WTC11 (cell line): ENCODE measurements at regions not wholly inside any gene's neighbourhood (a gene's known extent, or its start where the extent isn't known, plus 50 kb on each side); places are given as distances from the start of the nearest gene placed in this dataset.

Source experiments
- ATAC-seq: fragments of 200-7000 bp; cut with Tn5 transposase; 2 replicates; pipeline ENCODE4 v1.10.0; 2021; ENCODE audit warnings: mild to moderate bottlenecking, moderate library complexity
- CTCF ChIA-PET: fragments of 300-600 bp; sonication (Branson Sonifier 250); formaldehyde crosslinking; loops from one replicate; lab custom pipeline; 2021; ENCODE audit warnings: antibody characterized with exemption; lab: Charles Lee
- POLR2A ChIA-PET: fragments of 350-600 bp; sonication (Branson Sonifier 250); formaldehyde crosslinking; loops from one replicate; lab custom pipeline; 2021; ENCODE audit warnings: antibody characterized with exemption; lab: Charles Lee
- DNase-seq: peaks from one replicate; pipeline ENCODE4 v3.0.0; 2021; ENCODE audit warnings: low spot score
- H3K27ac Mint-ChIP-seq: 2 replicates; pipeline ENCODE4 v1.8.0; 2021; ENCODE audit warnings: mixed read lengths
- H3K27me3 Mint-ChIP-seq: 2 replicates; pipeline ENCODE4 v1.8.0; 2021; ENCODE audit warnings: low read depth, mild to moderate bottlenecking, moderate library complexity, mixed read lengths
- H3K36me3 Mint-ChIP-seq: 2 replicates; pipeline ENCODE4 v1.8.0; 2021; ENCODE audit warnings: mixed read lengths
- H3K4me1 Mint-ChIP-seq: 2 replicates; pipeline ENCODE4 v1.8.0; 2022; ENCODE audit warnings: mixed read lengths
- H3K4me3 Mint-ChIP-seq: 2 replicates; pipeline ENCODE4 v1.8.0; 2021; ENCODE audit warnings: mild to moderate bottlenecking, moderate library complexity, mixed read lengths
- H3K9me3 Mint-ChIP-seq: 2 replicates; pipeline ENCODE4 v1.8.0; 2021; ENCODE audit warnings: mixed read lengths
- CDX4 ChIP-seq: fragments of 250-450 bp; sonication (Bioruptor Pico); IDR thresholded peaks from 2 replicates; pipeline ENCODE4 v1.9.0; 2021; ENCODE audit warnings: moderate library complexity, mild to moderate bottlenecking, inconsistent platforms, borderline replicate concordance
- CREM ChIP-seq: sonication (generic); formaldehyde crosslinking; IDR thresholded peaks from 2 replicates; pipeline ENCODE4 v1.8.1; 2022; ENCODE audit warnings: mild to moderate bottlenecking, missing genetic modification reagents, moderate library complexity
- E2F1 ChIP-seq: sonication (generic); formaldehyde crosslinking; IDR thresholded peaks from 2 replicates; pipeline ENCODE4 v1.8.0; 2022; ENCODE audit warnings: mild to moderate bottlenecking, missing genetic modification reagents
- ELF4 ChIP-seq: sonication (generic); formaldehyde crosslinking; IDR thresholded peaks from 2 replicates; pipeline ENCODE4 v1.8.1; 2022; ENCODE audit warnings: low read depth, mild to moderate bottlenecking, moderate library complexity, missing genetic modification reagents
- ESRRA ChIP-seq: sonication (generic); formaldehyde crosslinking; IDR thresholded peaks from 2 replicates; pipeline ENCODE4 v1.8.1; 2022; ENCODE audit warnings: mild to moderate bottlenecking, missing genetic modification reagents, borderline replicate concordance
- HMGA2 ChIP-seq: fragments of 250-450 bp; sonication (Bioruptor Pico); IDR thresholded peaks from 2 replicates; pipeline ENCODE4 v1.4.0; 2021; ENCODE audit warnings: mild to moderate bottlenecking, moderate library complexity
- IRF2 ChIP-seq: sonication (generic); formaldehyde crosslinking; IDR thresholded peaks from 2 replicates; pipeline ENCODE4 v1.8.0; 2022; ENCODE audit warnings: low read depth, missing genetic modification reagents, borderline replicate concordance
- MAX ChIP-seq: sonication (generic); formaldehyde crosslinking; IDR thresholded peaks from 2 replicates; pipeline ENCODE4 v1.8.0; 2022; ENCODE audit warnings: mild to moderate bottlenecking, missing genetic modification reagents
- MYBL2 ChIP-seq: sonication (generic); formaldehyde crosslinking; IDR thresholded peaks from 2 replicates; pipeline ENCODE4 v1.8.1; 2023; ENCODE audit warnings: mild to moderate bottlenecking, moderate library complexity, missing genetic modification reagents
- NFE2L1 ChIP-seq: sonication (generic); formaldehyde crosslinking; IDR thresholded peaks from 2 replicates; pipeline ENCODE4 v1.8.1; 2023; ENCODE audit warnings: missing genetic modification reagents
- NR1H2 ChIP-seq: sonication (generic); formaldehyde crosslinking; IDR thresholded peaks from 2 replicates; pipeline ENCODE4 v1.9.0; 2021; ENCODE audit warnings: mild to moderate bottlenecking, moderate library complexity, missing genetic modification reagents
- NR2C2 ChIP-seq: sonication (generic); formaldehyde crosslinking; IDR thresholded peaks from 2 replicates; pipeline ENCODE4 v1.8.0; 2022; ENCODE audit warnings: mild to moderate bottlenecking, missing genetic modification reagents
- NR3C1 ChIP-seq: sonication (generic); formaldehyde crosslinking; conservative IDR thresholded peaks from 2 replicates; pipeline ENCODE4 v1.8.1; 2023; ENCODE audit warnings: low read depth, mild to moderate bottlenecking, missing genetic modification reagents
- PRRX2 ChIP-seq: fragments of 250-450 bp; sonication (Bioruptor Pico); IDR thresholded peaks from 2 replicates; pipeline ENCODE4 v1.8.0; 2021; ENCODE audit warnings: mild to moderate bottlenecking
- SMAD4 ChIP-seq: sonication (generic); formaldehyde crosslinking; IDR thresholded peaks from 2 replicates; pipeline ENCODE4 v1.8.0; 2022; ENCODE audit warnings: mild to moderate bottlenecking, missing genetic modification reagents
- SP1 ChIP-seq: sonication (generic); formaldehyde crosslinking; conservative IDR thresholded peaks from 2 replicates; pipeline ENCODE4 v1.8.1; 2022; ENCODE audit warnings: missing genetic modification reagents
- TCF7 ChIP-seq: sonication (generic); formaldehyde crosslinking; IDR thresholded peaks from 2 replicates; pipeline ENCODE4 v1.8.0; 2022; ENCODE audit warnings: mild to moderate bottlenecking, low read depth, missing genetic modification reagents, moderate library complexity
- TEAD1 ChIP-seq: sonication (generic); formaldehyde crosslinking; IDR thresholded peaks from 2 replicates; pipeline ENCODE4 v1.8.0; 2022; ENCODE audit warnings: mild to moderate bottlenecking, missing genetic modification reagents
- USF2 ChIP-seq: sonication (generic); formaldehyde crosslinking; IDR thresholded peaks from 2 replicates; pipeline ENCODE4 v1.8.1; 2023; ENCODE audit warnings: mild to moderate bottlenecking, missing genetic modification reagents, moderate library complexity
- ZBTB21 ChIP-seq: sonication (generic); formaldehyde crosslinking; IDR thresholded peaks from 2 replicates; pipeline ENCODE4 v1.8.1; 2023; ENCODE audit warnings: mild to moderate bottlenecking, missing genetic modification reagents, borderline replicate concordance
- ZNF396 ChIP-seq: fragments of 250-450 bp; sonication (Bioruptor Pico); IDR thresholded peaks from 2 replicates; pipeline ENCODE4 v1.8.0; 2021; ENCODE audit warnings: mild to moderate bottlenecking, moderate library complexity, borderline replicate concordance
- ZNF416 ChIP-seq: fragments of 250-450 bp; sonication (Bioruptor Pico); IDR thresholded peaks from 2 replicates; pipeline ENCODE4 v1.9.0; 2021; ENCODE audit warnings: mild to moderate bottlenecking, inconsistent platforms
- ZNF671 ChIP-seq: fragments of 250-450 bp; sonication (Bioruptor Pico); IDR thresholded peaks from 2 replicates; pipeline ENCODE4 v1.8.0; 2021; ENCODE audit warnings: mild to moderate bottlenecking
- TF ChIP-seq, protein P1 (sequence below): sonication (generic); formaldehyde crosslinking; IDR thresholded peaks from 2 replicates; pipeline ENCODE4 v1.8.1; 2022; ENCODE audit warnings: mild to moderate bottlenecking, moderate library complexity, missing genetic modification reagents
- TF ChIP-seq, protein P2 (sequence below): sonication (generic); formaldehyde crosslinking; IDR thresholded peaks from 2 replicates; pipeline ENCODE4 v1.8.1; 2023; ENCODE audit warnings: mild to moderate bottlenecking, missing genetic modification reagents, moderate library complexity
- TF ChIP-seq, protein P3 (sequence below): sonication (generic); formaldehyde crosslinking; IDR thresholded peaks from 2 replicates; pipeline ENCODE4 v1.8.0; 2023; ENCODE audit warnings: missing genetic modification reagents

DNA sequence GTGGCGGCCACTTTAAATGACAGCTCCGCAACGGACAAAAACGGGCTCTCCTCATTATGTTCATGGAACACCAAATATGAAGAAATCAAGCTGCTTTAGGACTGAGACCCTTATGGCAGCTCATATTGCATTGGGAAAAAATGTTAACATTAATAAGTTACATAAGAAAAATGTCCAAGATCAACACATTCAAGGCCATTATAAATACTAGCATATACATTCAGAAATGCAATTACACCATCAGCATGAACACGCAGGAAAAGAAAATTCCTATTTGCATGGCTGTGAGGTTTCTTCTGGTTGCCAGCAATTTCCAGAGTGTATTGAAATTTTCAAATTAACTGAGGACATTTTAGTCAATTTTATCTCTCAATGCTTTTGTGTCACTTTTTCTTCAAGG is 374.1 kb upstream of the NRP1 start:
- no peaks in the 10 kb centered on the region for H3K27me3 Mint-ChIP-seq
- H3K36me3 Mint-ChIP-seq = no peaks in the 10 kb centered on the region
- ChIA-PET CTCF (no interaction called here), POLR2A (no interaction called here)
- no peak for TF ChIP-seq CREM (CRISPR knock-in tag)
- TF ChIP-seq PRRX2 (CRISPR knock-in tag) = no peak
- TF ChIP-seq, protein P1, sequence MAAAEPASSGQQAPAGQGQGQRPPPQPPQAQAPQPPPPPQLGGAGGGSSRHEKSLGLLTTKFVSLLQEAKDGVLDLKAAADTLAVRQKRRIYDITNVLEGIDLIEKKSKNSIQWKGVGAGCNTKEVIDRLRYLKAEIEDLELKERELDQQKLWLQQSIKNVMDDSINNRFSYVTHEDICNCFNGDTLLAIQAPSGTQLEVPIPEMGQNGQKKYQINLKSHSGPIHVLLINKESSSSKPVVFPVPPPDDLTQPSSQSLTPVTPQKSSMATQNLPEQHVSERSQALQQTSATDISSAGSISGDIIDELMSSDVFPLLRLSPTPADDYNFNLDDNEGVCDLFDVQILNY (CRISPR knock-in tag) = no peak
- TF ChIP-seq TCF7 (CRISPR knock-in tag) = no peak
- TF ChIP-seq, protein P2, sequence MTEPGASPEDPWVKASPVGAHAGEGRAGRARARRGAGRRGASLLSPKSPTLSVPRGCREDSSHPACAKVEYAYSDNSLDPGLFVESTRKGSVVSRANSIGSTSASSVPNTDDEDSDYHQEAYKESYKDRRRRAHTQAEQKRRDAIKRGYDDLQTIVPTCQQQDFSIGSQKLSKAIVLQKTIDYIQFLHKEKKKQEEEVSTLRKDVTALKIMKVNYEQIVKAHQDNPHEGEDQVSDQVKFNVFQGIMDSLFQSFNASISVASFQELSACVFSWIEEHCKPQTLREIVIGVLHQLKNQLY (CRISPR knock-in tag) = no peak
- no peak for TF ChIP-seq SMAD4 (CRISPR knock-in tag)
- DNase-seq = no peak
- no peak for ATAC-seq
- no peak overlapping the region for H3K4me3 Mint-ChIP-seq
- peaks cover 31% of the 10 kb centered on the region for H3K4me1 Mint-ChIP-seq
- peaks cover 6% of the 10 kb centered on the region for H3K9me3 Mint-ChIP-seq
- no peak overlapping the region for H3K27ac Mint-ChIP-seq

DNA sequence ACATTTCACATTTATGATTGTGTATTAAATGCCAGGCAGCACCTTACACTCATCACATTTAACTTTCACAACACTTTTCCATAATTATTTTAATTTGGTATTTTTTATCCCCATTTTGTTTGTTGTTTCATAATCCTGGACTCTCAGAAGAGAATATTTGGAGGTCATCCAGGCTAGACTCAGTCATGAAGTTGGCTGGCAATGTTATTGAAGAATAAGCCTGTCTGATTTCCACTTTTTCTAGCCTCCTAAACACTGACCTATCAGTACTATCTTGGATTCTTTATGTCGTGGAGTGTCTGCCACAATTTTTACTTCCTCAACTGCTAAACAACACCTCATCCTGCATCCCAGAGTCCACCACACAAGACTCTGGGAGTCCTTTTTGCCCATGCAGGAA is 372.3 kb upstream of the NRP1 start:
- POLR2A ChIA-PET = no interaction called here
- peaks cover 6% of the 10 kb centered on the region for H3K9me3 Mint-ChIP-seq
- ATAC-seq = no peak
- no peak overlapping the region for H3K27ac Mint-ChIP-seq
- H3K4me3 Mint-ChIP-seq = no peak overlapping the region
- peaks cover 4% of the 10 kb centered on the region; the same call in 1 of the 2 replicates for H3K27me3 Mint-ChIP-seq
- DNase-seq = no peak
- H3K4me1 Mint-ChIP-seq = peaks cover 35% of the 10 kb centered on the region
- H3K36me3 Mint-ChIP-seq = no peaks in the 10 kb centered on the region
- CTCF ChIA-PET = no interaction called here
- no peak for TF ChIP-seq NR2C2
- no peak for TF ChIP-seq CDX4 (CRISPR knock-in tag)
- TF ChIP-seq E2F1 (CRISPR knock-in tag) = no peak
- no peak for TF ChIP-seq ZNF416 (CRISPR knock-in tag)
- no peak for TF ChIP-seq ZBTB21 (CRISPR knock-in tag)
- no peak for TF ChIP-seq SP1 (CRISPR knock-in tag)
- TF ChIP-seq ESRRA = no peak
- no peak for TF ChIP-seq HMGA2 (CRISPR knock-in tag)
- no peak for TF ChIP-seq USF2 (CRISPR knock-in tag)
- TF ChIP-seq ELF4 (CRISPR knock-in tag) = no peak
- no peak for TF ChIP-seq ZNF671
- TF ChIP-seq MYBL2 (CRISPR knock-in tag) = no peak
- TF ChIP-seq, protein P1 (CRISPR knock-in tag) = no peak
- TF ChIP-seq ZNF396 = no peak
- TF ChIP-seq, all 79 proteins: peak for 0

DNA sequence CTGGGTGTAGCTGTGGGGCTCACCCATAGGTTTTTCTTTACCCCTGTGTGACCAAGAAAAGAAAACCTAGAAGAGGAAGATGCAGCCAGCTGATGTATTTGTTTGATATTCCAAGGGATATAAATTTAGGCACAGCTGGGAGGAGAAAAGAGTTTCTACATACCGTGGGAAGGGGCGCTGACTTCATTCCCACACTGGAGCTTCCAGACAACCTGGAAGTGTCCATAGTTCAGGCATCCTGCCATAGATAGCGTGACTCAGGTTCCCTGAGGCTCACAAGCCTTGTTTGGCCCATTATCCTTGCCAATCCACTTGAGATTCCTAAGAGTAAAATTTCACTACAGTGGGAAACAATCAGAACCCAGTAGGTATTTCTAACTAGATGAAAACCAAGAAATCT is 371.7 kb upstream of the NRP1 start:
- CTCF ChIA-PET = no interaction called here
- Mint-ChIP-seq H3K9me3 (peaks cover 6% of the 10 kb centered on the region), H3K4me3 (no peak overlapping the region), H3K36me3 (no peaks in the 10 kb centered on the region), H3K27ac (no peak overlapping the region), H3K27me3 (peaks cover 4% of the 10 kb centered on the region; the same call in 1 of the 2 replicates), H3K4me1 (peaks cover 35% of the 10 kb centered on the region)
- TF ChIP-seq MAX (CRISPR knock-in tag) (no peak), TEAD1 (CRISPR knock-in tag) (no peak), E2F1 (CRISPR knock-in tag) (no peak), USF2 (CRISPR knock-in tag) (no peak), PRRX2 (CRISPR knock-in tag) (no peak), NR1H2 (no peak), NFE2L1 (CRISPR knock-in tag) (no peak), ZNF671 (no peak), NR3C1 (no peak), IRF2 (CRISPR knock-in tag) (no peak)
- TF ChIP-seq, protein P3, sequence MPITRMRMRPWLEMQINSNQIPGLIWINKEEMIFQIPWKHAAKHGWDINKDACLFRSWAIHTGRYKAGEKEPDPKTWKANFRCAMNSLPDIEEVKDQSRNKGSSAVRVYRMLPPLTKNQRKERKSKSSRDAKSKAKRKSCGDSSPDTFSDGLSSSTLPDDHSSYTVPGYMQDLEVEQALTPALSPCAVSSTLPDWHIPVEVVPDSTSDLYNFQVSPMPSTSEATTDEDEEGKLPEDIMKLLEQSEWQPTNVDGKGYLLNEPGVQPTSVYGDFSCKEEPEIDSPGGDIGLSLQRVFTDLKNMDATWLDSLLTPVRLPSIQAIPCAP (CRISPR knock-in tag) = no peak
- ATAC-seq = no peak
- no peak for DNase-seq
- POLR2A ChIA-PET = no interaction called here
